ENCODE measurements at regions not wholly inside any gene's neighbourhood (a gene's known extent, or its start where the extent isn't known, plus 50 kb on each side); places are given as distances from the start of the nearest gene placed in this dataset.

GRCh38 chr15:87135109-87135508 is 1055.4 kb downstream of the AGBL1 start (continued):
- TF ChIP-seq ZNF275 (CRISPR knock-in tag; IDR thresholded peaks at IDR 0.05; ENCODE audit: borderline replicate concordance) (no peak), ZNF282 (IDR thresholded peaks at IDR 0.05; ENCODE audit: partially characterized antibody) (no peak), RXRB (CRISPR knock-in tag; IDR thresholded peaks at IDR 0.05; ENCODE audit: borderline replicate concordance) (no peak)

- Histone ChIP-seq H3K9me3 (ENCODE audit: low read length) (peaks cover 84% of the 10 kb centered on the region), H3K9ac (ENCODE audit: insufficient read depth, low read depth, low read length) (no peak overlapping the region), H3K36me3 (replicated peaks in 1 of 2; ENCODE audit: control insufficient read depth in 1 of 2, insufficient read depth in 2 of 2, low read length in 2 of 2) (no peaks in the 10 kb centered on the region), H3K4me3 (replicated peaks in 1 of 3; ENCODE audit: insufficient read depth in 1 of 3, low read depth in 2 of 3, low read length in 3 of 3) (no peak overlapping the region), H3K79me2 (ENCODE audit: insufficient read depth, low read length) (no peaks in the 10 kb centered on the region), H3K4me2 (ENCODE audit: low read depth, low read length) (no peak overlapping the region), H2AFZ (ENCODE audit: low read length) (no peak overlapping the region), H3K27ac (ENCODE audit: extremely low read length, insufficient read depth, low read length) (no peak overlapping the region), H3K27me3 (ENCODE audit: control insufficient read depth in 1 of 2, insufficient read depth in 2 of 2, low read length in 2 of 2) (no peaks in the 10 kb centered on the region), H3K4me1 (ENCODE audit: insufficient read depth, low read length) (no peaks in the 10 kb centered on the region), H4K20me1 (ENCODE audit: insufficient read depth, low read length) (no peaks in the 10 kb centered on the region)
- BruUV-seq (replicated peaks) = no TSS peak
- FAIRE-seq (no peak), DNase-seq (ENCODE audit: low spot score) (no peak), ATAC-seq (no peak)
- intact Hi-C loops (cut with micrococcal nuclease; ENCODE audit: unreplicated experiment) (no loop called here), in situ Hi-C loops (cut with HindIII; ENCODE audit: extremely low pct_ligation_motif_present, low pct_unique_long_range_greater_than_20kb) (no loop called here)
- TF ChIP-seq ZEB1 (IDR thresholded peaks at IDR 0.05; ENCODE audit: insufficient replicate concordance, low read depth) (no peak), SIX1 (CRISPR knock-in tag; IDR thresholded peaks at IDR 0.05; ENCODE audit: borderline replicate concordance) (no peak), ZNF850 (CRISPR knock-in tag; conservative IDR thresholded peaks at IDR 0.05) (no peak)
- ChIA-PET CTCF (ENCODE audit: low intra/inter-chr PET ratio, low total read pairs) (no interaction called here), POLR2A (no interaction called here)
These were observed 1054.0 kb downstream of the AGBL1 start for GRCh38 chr15:87133704-87134103.

GRCh38 chr15:87131067-87131466 is 1051.4 kb downstream of the AGBL1 start:
- no peak for DNase-seq (ENCODE audit: low spot score)
- Histone ChIP-seq H3K27ac (ENCODE audit: extremely low read length, insufficient read depth, low read length) (no peak overlapping the region), H3K79me2 (ENCODE audit: insufficient read depth, low read length) (no peaks in the 10 kb centered on the region), H3K9ac (ENCODE audit: insufficient read depth, low read depth, low read length) (no peak overlapping the region), H3K27me3 (ENCODE audit: control insufficient read depth in 1 of 2, insufficient read depth in 2 of 2, low read length in 2 of 2) (no peaks in the 10 kb centered on the region), H3K4me1 (ENCODE audit: insufficient read depth, low read length) (no peaks in the 10 kb centered on the region), H3K36me3 (replicated peaks in 1 of 2; ENCODE audit: control insufficient read depth in 1 of 2, insufficient read depth in 2 of 2, low read length in 2 of 2) (no peaks in the 10 kb centered on the region), H2AFZ (ENCODE audit: low read length) (no peak overlapping the region), H4K20me1 (ENCODE audit: insufficient read depth, low read length) (no peaks in the 10 kb centered on the region), H3K4me2 (ENCODE audit: low read depth, low read length) (no peak overlapping the region), H3K4me3 (replicated peaks in 1 of 3; ENCODE audit: insufficient read depth in 1 of 3, low read depth in 2 of 3, low read length in 3 of 3) (no peak overlapping the region), H3K9me3 (ENCODE audit: low read length) (peaks cover 92% of the 10 kb centered on the region)
- CTCF ChIA-PET (ENCODE audit: low intra/inter-chr PET ratio, low total read pairs) = no interaction called here
- ATAC-seq = no peak
- BruUV-seq (replicated peaks) = no TSS peak
- 8% methylated on average over 1 of the region's 1 CpG for WGBS (ENCODE audit: low lambda C conversion rate)
- in situ Hi-C loops (cut with HindIII; ENCODE audit: extremely low pct_ligation_motif_present, low pct_unique_long_range_greater_than_20kb) (no loop called here), intact Hi-C loops (cut with micrococcal nuclease; ENCODE audit: unreplicated experiment) (no loop called here)
- POLR2A ChIA-PET = no interaction called here
- FAIRE-seq = no peak
- TF ChIP-seq GATAD2A (CRISPR knock-in tag; IDR thresholded peaks at IDR 0.05) = no peak
- peak; percentile 16 to 61; a peak in 2 of 4 replicates for TF ChIP-seq MAFK (conservative IDR thresholded peaks at IDR 0.05 in 1 of 2, IDR thresholded peaks at IDR 0.05 in 1 of 2; ENCODE audit: low read length in 2 of 2)
- peak; percentile 8; the same call in 1 of the 2 replicates for TF ChIP-seq MAFF (IDR thresholded peaks at IDR 0.05; ENCODE audit: low read depth, low read length)
- TF ChIP-seq CENPX (CRISPR knock-in tag; IDR thresholded peaks at IDR 0.05) = no peak
- no peak for TF ChIP-seq TSC22D2 (CRISPR knock-in tag; IDR thresholded peaks at IDR 0.05; ENCODE audit: borderline replicate concordance)
- no peak for TF ChIP-seq ZNF142 (CRISPR knock-in tag; IDR thresholded peaks at IDR 0.05)

Data from HepG2 (cell line).